GM12878 (cell line): ENCODE measurements at regions not wholly inside any gene's neighbourhood (a gene's known extent, or its start where the extent isn't known, plus 50 kb on each side); places are given as distances from the start of the nearest gene placed in this dataset.

Experiments used
- ATAC-seq: fragments of 200-7000 bp; cut with Tn5 transposase; 3 replicates; pipeline ENCODE4 v1.9.1; 2020; ENCODE audit warnings: mild to moderate bottlenecking, moderate library complexity
- BruUV-seq: library from RNA; stranded (reverse); fragments of 400-500 nt; replicated peaks from 2 replicates; lab custom pipeline; 2021; lab: Mats Ljungman, UMichigan
- CTCF ChIA-PET: fragments of 300-600 bp; sonication (Branson Sonifier 250); formaldehyde crosslinking; extraction: SDS; loops from one replicate; lab custom pipeline; 2021; ENCODE audit warnings: inconsistent platforms; lab: Yijun Ruan, JAX
- POLR2A ChIA-PET: fragments of 350-600 bp; formaldehyde crosslinking; extraction: SDS; loops from one replicate; lab custom pipeline; 2021; ENCODE audit warnings: inconsistent platforms; lab: Charles Lee
- RAD21 ChIA-PET: fragments of 300-600 bp; sonication (Branson Sonifier 250); formaldehyde crosslinking; loops from one replicate; lab custom pipeline; 2023; ENCODE audit warnings: antibody characterized with exemption; ENCODE audit not compliant: unreplicated experiment; lab: Charles Lee
- SMC1A ChIA-PET: fragments of 300-600 bp; sonication (Branson Sonifier 250); formaldehyde crosslinking; loops from one replicate; lab custom pipeline; 2023; ENCODE audit not compliant: unreplicated experiment, uncharacterized antibody; lab: Charles Lee
- DNase-seq: peaks from one replicate; pipeline ENCODE4 v3.0.0-alpha.2; 2011; ENCODE audit warnings: low read depth, low spot score
- FAIRE-seq: peaks from 3 replicates; lab custom pipeline; 2011; peaks lifted over from hg19 to GRCh38; lab: Jason Lieb, UNC
- H2AFZ ChIP-seq: 2 replicates; pipeline ENCODE4 v1.6.0; 2011; ENCODE audit warnings: low read depth, low read length, control low read depth; ENCODE audit not compliant: control insufficient read depth
- H3K27ac ChIP-seq: 2 replicates; pipeline ENCODE4 v1.5.1; 2011; ENCODE audit warnings: control low read depth; ENCODE audit not compliant: control insufficient read depth, insufficient read depth
- H3K27me3 ChIP-seq, 2 experiments: replicated peaks in 1 of 2; 2 replicates each; pipeline versions ENCODE4 v1.6.0 to v1.6.1; 2011; ENCODE audit warnings: low read length in 1 of 2; ENCODE audit not compliant: control insufficient read depth in 2 of 2, insufficient read depth in 2 of 2
- H3K36me3 ChIP-seq, 2 experiments: 2 replicates each; pipeline ENCODE4 v1.5.1; 2011; ENCODE audit warnings: low read length in 1 of 2; ENCODE audit not compliant: control insufficient read depth in 2 of 2, insufficient read depth in 2 of 2
- H3K4me1 ChIP-seq: 2 replicates; pipeline ENCODE4 v1.6.1; 2011; ENCODE audit warnings: mild to moderate bottlenecking, low read length, moderate library complexity, mixed read lengths; ENCODE audit not compliant: control insufficient read depth, insufficient read depth
- H3K4me2 ChIP-seq: 2 replicates; pipeline ENCODE4 v1.6.0; 2011; ENCODE audit warnings: control low read depth; ENCODE audit not compliant: control insufficient read depth, insufficient read depth
- H3K4me3 ChIP-seq: fragments of 200-600 bp; sonication (generic); 2 replicates; pipeline ENCODE4 v1.5.1; 2016
- H3K79me2 ChIP-seq: 2 replicates; pipeline ENCODE4 v1.6.0; 2011; ENCODE audit warnings: low read length; ENCODE audit not compliant: control insufficient read depth, insufficient read depth
- H3K9ac ChIP-seq: 2 replicates; pipeline ENCODE4 v1.8.0; 2011; ENCODE audit warnings: low read length, control low read depth, mixed read lengths; ENCODE audit not compliant: control insufficient read depth, insufficient read depth
- H3K9me3 ChIP-seq: replicated peaks from 3 replicates; pipeline ENCODE4 v1.5.1; 2011; ENCODE audit warnings: mild to moderate bottlenecking, low read length; ENCODE audit not compliant: control insufficient read depth, insufficient read depth
- H4K20me1 ChIP-seq: 2 replicates; pipeline ENCODE4 v1.6.0; 2011; ENCODE audit not compliant: control insufficient read depth, insufficient read depth
- BCL11A ChIP-seq: IDR thresholded peaks from 2 replicates; pipeline ENCODE4 v1.6.1; 2011; ENCODE audit warnings: low read depth, low read length
- CBX3 ChIP-seq: fragments of 200-600 bp; sonication (generic); IDR thresholded peaks from 2 replicates; pipeline ENCODE4 v1.6.1; 2016; ENCODE audit warnings: low read depth, borderline replicate concordance
- IKZF2 ChIP-seq, 2 experiments: fragments of 450-650 bp; IDR thresholded peaks; 2 replicates each; pipeline ENCODE4 v1.6.1; 2017; ENCODE audit warnings: mild to moderate bottlenecking in 2 of 2, moderate library complexity in 2 of 2
- NR2C1 ChIP-seq: fragments of 450-650 bp; IDR thresholded peaks from 2 replicates; pipeline ENCODE4 v1.6.1; 2017; ENCODE audit warnings: antibody characterized with exemption, mild to moderate bottlenecking, moderate library complexity
- PBX3 ChIP-seq: IDR thresholded peaks from 2 replicates; pipeline ENCODE4 v1.6.1; 2011; ENCODE audit warnings: mild to moderate bottlenecking, low read depth, low read length, moderate library complexity; ENCODE audit not compliant: insufficient replicate concordance
- PKNOX1 ChIP-seq: fragments of 450-650 bp; IDR thresholded peaks from 2 replicates; pipeline ENCODE4 v1.6.1; 2016; ENCODE audit warnings: mild to moderate bottlenecking
- RAD21 ChIP-seq: IDR thresholded peaks from 2 replicates; pipeline ENCODE4 v1.6.1; 2011; ENCODE audit warnings: mild to moderate bottlenecking, low read depth, low read length, moderate library complexity; ENCODE audit not compliant: insufficient read depth
- RELB ChIP-seq: fragments of 450-650 bp; IDR thresholded peaks from 2 replicates; pipeline ENCODE4 v1.6.1; 2017; ENCODE audit warnings: low read depth, mild to moderate bottlenecking, moderate library complexity
- SREBF2 ChIP-seq: IDR thresholded peaks from 2 replicates; pipeline ENCODE4 v1.6.1; 2012; ENCODE audit warnings: mild to moderate bottlenecking, low read length
- STAT3 ChIP-seq: IDR thresholded peaks from 2 replicates; pipeline ENCODE4 v1.6.1; 2011; ENCODE audit warnings: low read depth, low read length, improper control_type of control experiment
- SUZ12 ChIP-seq: fragments of 200-600 bp; sonication (generic); IDR thresholded peaks from one replicate; pipeline ENCODE4 v1.6.1; 2018; ENCODE audit warnings: antibody characterized with exemption, mild to moderate bottlenecking; ENCODE audit not compliant: unreplicated experiment
- TCF7 ChIP-seq: IDR thresholded peaks from 2 replicates; pipeline ENCODE4 v1.6.1; 2014; ENCODE audit warnings: antibody characterized with exemption, borderline replicate concordance
- ZNF687 ChIP-seq: fragments of 450-650 bp; IDR thresholded peaks from 2 replicates; pipeline ENCODE4 v1.6.1; 2017; ENCODE audit warnings: mild to moderate bottlenecking, moderate library complexity
- in situ Hi-C: fragments of 300-500 bp; cut with MboI; formaldehyde crosslinking; loops from 9 replicates; pipeline ENCODE4 v1.14.3; 2018; ENCODE audit warnings: mixed read lengths
- intact Hi-C: fragments of 100-400 bp; cut with micrococcal nuclease; formaldehyde crosslinking; loops from one replicate; pipeline ENCODE4 v1.14.2; 2022; ENCODE audit not compliant: unreplicated experiment

- ATAC-seq (no peak), DNase-seq (no peak), FAIRE-seq (no peak)
- Histone ChIP-seq H2AFZ (no peak overlapping the region), H3K9ac (no peak overlapping the region), H3K4me2 (no peak overlapping the region), H3K79me2 (no peaks in the 10 kb centered on the region), H3K36me3 (no peaks in the 10 kb centered on the region), H3K4me1 (no peaks in the 10 kb centered on the region), H3K27me3 (no peaks in the 10 kb centered on the region; a peak in 2 of 4 replicates), H3K9me3 (peaks cover 2% of the 10 kb centered on the region; the same call in 1 of the 3 replicates), H4K20me1 (no peaks in the 10 kb centered on the region), H3K27ac (no peak overlapping the region), H3K4me3 (no peak overlapping the region)
- TF ChIP-seq ZNF687 (no peak), TCF7 (no peak), BCL11A (no peak), RELB (no peak), NR2C1 (no peak), IKZF2 (IDR thresholded peaks at IDR 0.05) (no peak), PKNOX1 (no peak), RAD21 (no peak), STAT3 (no peak), SUZ12 (no peak), PBX3 (no peak), CBX3 (no peak), SREBF2 (no peak)
- intact Hi-C loops (no loop called here), in situ Hi-C loops (no loop called here)
- BruUV-seq, result no TSS peak
- ChIA-PET RAD21 (no interaction called here), POLR2A (no interaction called here), SMC1A (interaction anchor here (0.8 kb wide), 1 partner anchor 13 kb away, joined by 3 read pairs; no protein-coding TSS in a partner anchor), CTCF (no interaction called here)
Measured at GRCh38 chr10:3711918-3712317, 73.1 kb downstream of the KLF6 start.
